ENCODE measurements at regions not wholly inside any gene's neighbourhood (a gene's known extent, or its start where the extent isn't known, plus 50 kb on each side); places are given as distances from the start of the nearest gene placed in this dataset.
A peak's percentile ranks its signal among the peaks of the same experiment; 100 is the strongest.

DNA sequence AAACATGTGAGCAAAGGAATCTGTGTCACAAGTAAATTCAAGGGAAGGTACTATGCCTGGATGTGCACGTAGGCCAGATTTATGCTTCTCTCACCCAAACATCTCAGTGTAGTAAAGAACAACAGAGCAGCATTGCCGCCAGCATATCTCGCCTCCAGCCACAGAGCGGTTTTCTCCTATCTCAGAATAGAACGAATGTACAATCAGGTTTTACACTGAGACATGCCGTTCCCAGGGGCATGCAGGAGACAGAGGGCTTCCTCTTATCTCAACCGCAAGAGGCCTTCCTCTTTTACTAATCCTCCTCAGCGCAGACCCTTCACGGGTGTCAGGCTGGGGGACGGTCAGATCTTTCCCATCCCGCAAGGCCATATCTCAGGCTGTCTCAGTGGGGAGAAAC is 175.3 kb downstream of the RPIA start:
- DNase-seq (no peak), ATAC-seq (no peak)
- H3K4me1 ChIP-seq = no peaks in the 10 kb centered on the region
- H3K4me3 ChIP-seq = no peak overlapping the region
- H3K27me3 ChIP-seq = no peaks in the 10 kb centered on the region
- H3K27ac ChIP-seq = no peak overlapping the region
- TF ChIP-seq, protein P1, sequence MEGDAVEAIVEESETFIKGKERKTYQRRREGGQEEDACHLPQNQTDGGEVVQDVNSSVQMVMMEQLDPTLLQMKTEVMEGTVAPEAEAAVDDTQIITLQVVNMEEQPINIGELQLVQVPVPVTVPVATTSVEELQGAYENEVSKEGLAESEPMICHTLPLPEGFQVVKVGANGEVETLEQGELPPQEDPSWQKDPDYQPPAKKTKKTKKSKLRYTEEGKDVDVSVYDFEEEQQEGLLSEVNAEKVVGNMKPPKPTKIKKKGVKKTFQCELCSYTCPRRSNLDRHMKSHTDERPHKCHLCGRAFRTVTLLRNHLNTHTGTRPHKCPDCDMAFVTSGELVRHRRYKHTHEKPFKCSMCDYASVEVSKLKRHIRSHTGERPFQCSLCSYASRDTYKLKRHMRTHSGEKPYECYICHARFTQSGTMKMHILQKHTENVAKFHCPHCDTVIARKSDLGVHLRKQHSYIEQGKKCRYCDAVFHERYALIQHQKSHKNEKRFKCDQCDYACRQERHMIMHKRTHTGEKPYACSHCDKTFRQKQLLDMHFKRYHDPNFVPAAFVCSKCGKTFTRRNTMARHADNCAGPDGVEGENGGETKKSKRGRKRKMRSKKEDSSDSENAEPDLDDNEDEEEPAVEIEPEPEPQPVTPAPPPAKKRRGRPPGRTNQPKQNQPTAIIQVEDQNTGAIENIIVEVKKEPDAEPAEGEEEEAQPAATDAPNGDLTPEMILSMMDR (IDR thresholded peaks at IDR 0.05) = no peak
- no peaks in the 10 kb centered on the region for H3K36me3 ChIP-seq
- intact Hi-C loops (cut with DNase I) = no loop called here
- no peaks in the 10 kb centered on the region for H3K9me3 ChIP-seq

- DNase-seq = no peak
- H3K9me3 ChIP-seq = no peaks in the 10 kb centered on the region
- intact Hi-C loops (cut with DNase I) = no loop called here
- ATAC-seq = no peak
- no peak overlapping the region for H3K4me3 ChIP-seq
- H3K36me3 ChIP-seq = no peaks in the 10 kb centered on the region
- no peaks in the 10 kb centered on the region for H3K4me1 ChIP-seq
- TF ChIP-seq, protein P1 (IDR thresholded peaks at IDR 0.05) = no peak
- H3K27ac ChIP-seq = no peak overlapping the region
- H3K27me3 ChIP-seq = no peaks in the 10 kb centered on the region
Measured at GRCh38 chr2:88868861-88869260, 177.4 kb downstream of the RPIA start.

DNA sequence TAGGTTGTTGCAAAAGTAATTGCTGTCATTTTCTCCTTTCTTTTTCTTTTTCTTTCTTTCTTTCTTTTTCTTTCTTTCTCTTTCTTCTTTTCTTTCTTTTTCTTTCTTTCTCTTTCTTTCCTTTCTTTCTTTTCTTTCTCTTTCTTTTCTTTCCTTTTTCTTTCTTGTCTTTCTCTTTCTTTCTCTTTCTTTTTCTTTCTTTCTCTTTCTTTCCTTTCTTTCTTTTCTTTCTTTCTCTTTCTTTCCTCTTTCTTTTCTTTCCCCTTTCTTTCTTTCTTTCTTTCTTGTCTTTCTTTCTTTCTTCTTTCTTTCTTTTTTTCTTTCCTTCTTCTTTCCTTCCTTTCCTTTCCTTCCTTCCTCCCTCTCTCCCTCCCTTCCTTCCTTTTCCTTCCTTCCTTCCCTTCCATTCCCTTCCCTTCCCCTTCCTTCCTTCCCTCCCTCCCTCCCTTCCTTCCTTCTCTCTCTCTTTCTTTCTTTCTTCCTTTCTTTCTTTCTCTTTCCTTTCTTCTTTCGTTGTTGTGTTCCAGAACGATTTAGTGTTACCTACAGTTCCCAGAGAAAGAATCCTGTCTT is 178.9 kb downstream of the RPIA start:
- Histone ChIP-seq H3K27ac (no peak overlapping the region), H3K4me3 (no peak overlapping the region), H3K36me3 (no peaks in the 10 kb centered on the region), H3K9me3 (no peaks in the 10 kb centered on the region), H3K27me3 (no peaks in the 10 kb centered on the region), H3K4me1 (no peaks in the 10 kb centered on the region)
- DNase-seq (no peak), ATAC-seq (no peak)
- TF ChIP-seq, protein P1 (IDR thresholded peaks at IDR 0.05) = no peak
- intact Hi-C loops (cut with DNase I) = no loop called here

- ATAC-seq (peak; percentile 32), DNase-seq (no peak)
- H3K4me3 ChIP-seq = no peak overlapping the region
- H3K4me1 ChIP-seq = no peaks in the 10 kb centered on the region
- TF ChIP-seq, protein P1 (IDR thresholded peaks at IDR 0.05) = no peak
- H3K27ac ChIP-seq = no peak overlapping the region
- H3K36me3 ChIP-seq = no peaks in the 10 kb centered on the region
- intact Hi-C loops (cut with DNase I) = no loop called here
- no peaks in the 10 kb centered on the region for H3K27me3 ChIP-seq
- H3K9me3 ChIP-seq = no peaks in the 10 kb centered on the region
Measured at GRCh38 chr2:88871336-88871735, 179.9 kb downstream of the RPIA start.

- H3K4me1 ChIP-seq = no peaks in the 10 kb centered on the region
- H3K36me3 ChIP-seq = no peaks in the 10 kb centered on the region
- intact Hi-C loops (cut with DNase I) = no loop called here
- no peaks in the 10 kb centered on the region for H3K9me3 ChIP-seq
- H3K27ac ChIP-seq = no peak overlapping the region
- no peaks in the 10 kb centered on the region for H3K27me3 ChIP-seq
- no peak for DNase-seq
- no peak overlapping the region for H3K4me3 ChIP-seq
- ATAC-seq = no peak
- TF ChIP-seq, protein P1 (IDR thresholded peaks at IDR 0.05) = no peak
Measured at GRCh38 chr2:88873620-88874019, 182.1 kb downstream of the RPIA start.

All from upper lobe of right lung (tissue), 1 donor.